ENCODE measurements at regions not wholly inside any gene's neighbourhood (a gene's known extent, or its start where the extent isn't known, plus 50 kb on each side); places are given as distances from the start of the nearest gene placed in this dataset.

- H3K27ac Mint-ChIP-seq = no peak overlapping the region
- no peak overlapping the region for H3K4me3 Mint-ChIP-seq (ENCODE audit: low read depth)
- H3K4me1 Mint-ChIP-seq (ENCODE audit: low read depth) = no peaks in the 10 kb centered on the region
- no peaks in the 10 kb centered on the region for H3K36me3 Mint-ChIP-seq (ENCODE audit: low read depth)
- no peaks in the 10 kb centered on the region for H3K27me3 Mint-ChIP-seq (ENCODE audit: low read depth)
- intact Hi-C loops (cut with micrococcal nuclease) = no loop called here
- peaks cover 15% of the 10 kb centered on the region for H3K9me3 Mint-ChIP-seq
- no peak for DNase-seq (ENCODE audit: low spot score)
Measured at GRCh38 chr10:2714597-2714996, 352.8 kb upstream of the PFKP start.

GRCh38 chr10:2703953-2704352 is 363.4 kb upstream of the PFKP start:
- H3K27me3 Mint-ChIP-seq (ENCODE audit: low read depth) = no peaks in the 10 kb centered on the region
- DNase-seq (ENCODE audit: low spot score) = no peak
- H3K4me3 Mint-ChIP-seq (ENCODE audit: low read depth) = no peak overlapping the region
- no peaks in the 10 kb centered on the region for H3K9me3 Mint-ChIP-seq
- intact Hi-C loops (cut with micrococcal nuclease) = no loop called here
- no peaks in the 10 kb centered on the region for H3K36me3 Mint-ChIP-seq (ENCODE audit: low read depth)
- H3K4me1 Mint-ChIP-seq (ENCODE audit: low read depth) = no peaks in the 10 kb centered on the region
- no peak overlapping the region for H3K27ac Mint-ChIP-seq

GRCh38 chr10:2701802-2702201 is 365.5 kb upstream of the PFKP start:
- intact Hi-C loops (cut with micrococcal nuclease) = no loop called here
- H3K27me3 Mint-ChIP-seq (ENCODE audit: low read depth) = no peaks in the 10 kb centered on the region
- H3K4me1 Mint-ChIP-seq (ENCODE audit: low read depth) = no peaks in the 10 kb centered on the region
- H3K4me3 Mint-ChIP-seq (ENCODE audit: low read depth) = no peak overlapping the region
- no peaks in the 10 kb centered on the region for H3K9me3 Mint-ChIP-seq
- DNase-seq (ENCODE audit: low spot score) = no peak
- no peaks in the 10 kb centered on the region for H3K36me3 Mint-ChIP-seq (ENCODE audit: low read depth)
- no peak overlapping the region for H3K27ac Mint-ChIP-seq

GRCh38 chr10:2700626-2701305 is 366.6 kb upstream of the PFKP start:
- Mint-ChIP-seq H3K4me1 (ENCODE audit: low read depth) (no peaks in the 10 kb centered on the region), H3K27ac (no peak overlapping the region), H3K9me3 (no peaks in the 10 kb centered on the region), H3K27me3 (ENCODE audit: low read depth) (no peaks in the 10 kb centered on the region), H3K4me3 (ENCODE audit: low read depth) (no peak overlapping the region), H3K36me3 (ENCODE audit: low read depth) (no peaks in the 10 kb centered on the region)
- intact Hi-C loops (cut with micrococcal nuclease) = no loop called here
- DNase-seq (ENCODE audit: low spot score) = no peak

GRCh38 chr10:2688958-2689357 is 378.4 kb upstream of the PFKP start:
- no peak for DNase-seq (ENCODE audit: low spot score)
- no peaks in the 10 kb centered on the region for H3K36me3 Mint-ChIP-seq (ENCODE audit: low read depth)
- no peaks in the 10 kb centered on the region for H3K27me3 Mint-ChIP-seq (ENCODE audit: low read depth)
- no peaks in the 10 kb centered on the region for H3K9me3 Mint-ChIP-seq
- H3K4me3 Mint-ChIP-seq (ENCODE audit: low read depth) = no peak overlapping the region
- H3K27ac Mint-ChIP-seq = no peak overlapping the region
- H3K4me1 Mint-ChIP-seq (ENCODE audit: low read depth) = no peaks in the 10 kb centered on the region
- intact Hi-C loops (cut with micrococcal nuclease) = no loop called here

- intact Hi-C loops (cut with micrococcal nuclease) = no loop called here
- Mint-ChIP-seq H3K36me3 (ENCODE audit: low read depth) (no peaks in the 10 kb centered on the region), H3K9me3 (no peaks in the 10 kb centered on the region), H3K27me3 (ENCODE audit: low read depth) (no peaks in the 10 kb centered on the region), H3K4me1 (ENCODE audit: low read depth) (no peaks in the 10 kb centered on the region), H3K27ac (no peak overlapping the region), H3K4me3 (ENCODE audit: low read depth) (no peak overlapping the region)
- no peak for DNase-seq (ENCODE audit: low spot score)
Measured at GRCh38 chr10:2686691-2687090, 380.7 kb upstream of the PFKP start.

- intact Hi-C loops (cut with micrococcal nuclease) = no loop called here
- Mint-ChIP-seq H3K27me3 (ENCODE audit: low read depth) (no peaks in the 10 kb centered on the region), H3K4me1 (ENCODE audit: low read depth) (no peaks in the 10 kb centered on the region), H3K4me3 (ENCODE audit: low read depth) (no peak overlapping the region), H3K9me3 (no peaks in the 10 kb centered on the region), H3K27ac (no peak overlapping the region), H3K36me3 (ENCODE audit: low read depth) (no peaks in the 10 kb centered on the region)
- DNase-seq (ENCODE audit: low spot score) = no peak
Measured at GRCh38 chr10:2682491-2682890, 384.9 kb upstream of the PFKP start.

GRCh38 chr10:2681891-2682290 is 385.5 kb upstream of the PFKP start:
- intact Hi-C loops (cut with micrococcal nuclease) = no loop called here
- H3K27ac Mint-ChIP-seq = no peak overlapping the region
- no peaks in the 10 kb centered on the region for H3K4me1 Mint-ChIP-seq (ENCODE audit: low read depth)
- no peak overlapping the region for H3K4me3 Mint-ChIP-seq (ENCODE audit: low read depth)
- no peaks in the 10 kb centered on the region for H3K27me3 Mint-ChIP-seq (ENCODE audit: low read depth)
- no peaks in the 10 kb centered on the region for H3K36me3 Mint-ChIP-seq (ENCODE audit: low read depth)
- no peaks in the 10 kb centered on the region for H3K9me3 Mint-ChIP-seq
- no peak for DNase-seq (ENCODE audit: low spot score)

GRCh38 chr10:2680821-2681220 is 386.5 kb upstream of the PFKP start:
- no peak for DNase-seq (ENCODE audit: low spot score)
- Mint-ChIP-seq H3K27ac (no peak overlapping the region), H3K4me1 (ENCODE audit: low read depth) (no peaks in the 10 kb centered on the region), H3K4me3 (ENCODE audit: low read depth) (no peak overlapping the region), H3K9me3 (no peaks in the 10 kb centered on the region), H3K36me3 (ENCODE audit: low read depth) (no peaks in the 10 kb centered on the region), H3K27me3 (ENCODE audit: low read depth) (no peaks in the 10 kb centered on the region)
- intact Hi-C loops (cut with micrococcal nuclease) = no loop called here

- Mint-ChIP-seq H3K9me3 (no peaks in the 10 kb centered on the region), H3K27ac (no peak overlapping the region), H3K36me3 (ENCODE audit: low read depth) (no peaks in the 10 kb centered on the region), H3K27me3 (ENCODE audit: low read depth) (no peaks in the 10 kb centered on the region), H3K4me3 (ENCODE audit: low read depth) (no peak overlapping the region), H3K4me1 (ENCODE audit: low read depth) (no peaks in the 10 kb centered on the region)
- intact Hi-C loops (cut with micrococcal nuclease) = no loop called here
- DNase-seq (ENCODE audit: low spot score) = no peak
Measured at GRCh38 chr10:2679646-2680045, 387.7 kb upstream of the PFKP start.

- Mint-ChIP-seq H3K36me3 (ENCODE audit: low read depth) (no peaks in the 10 kb centered on the region), H3K27me3 (ENCODE audit: low read depth) (no peaks in the 10 kb centered on the region), H3K4me3 (ENCODE audit: low read depth) (no peak overlapping the region), H3K9me3 (no peaks in the 10 kb centered on the region), H3K27ac (no peak overlapping the region), H3K4me1 (ENCODE audit: low read depth) (no peaks in the 10 kb centered on the region)
- DNase-seq (ENCODE audit: low spot score) = no peak
- intact Hi-C loops (cut with micrococcal nuclease) = no loop called here
Measured at GRCh38 chr10:2676455-2676854, 390.9 kb upstream of the PFKP start.

GRCh38 chr10:2674451-2674850 is 392.9 kb upstream of the PFKP start:
- Mint-ChIP-seq H3K9me3 (no peaks in the 10 kb centered on the region), H3K27me3 (ENCODE audit: low read depth) (no peaks in the 10 kb centered on the region), H3K36me3 (ENCODE audit: low read depth) (no peaks in the 10 kb centered on the region), H3K4me3 (ENCODE audit: low read depth) (no peak overlapping the region), H3K27ac (no peak overlapping the region), H3K4me1 (ENCODE audit: low read depth) (no peaks in the 10 kb centered on the region)
- no peak for DNase-seq (ENCODE audit: low spot score)
- intact Hi-C loops (cut with micrococcal nuclease) = no loop called here

- H3K4me3 Mint-ChIP-seq (ENCODE audit: low read depth) = no peak overlapping the region
- no peaks in the 10 kb centered on the region for H3K27me3 Mint-ChIP-seq (ENCODE audit: low read depth)
- no peak for DNase-seq (ENCODE audit: low spot score)
- no peaks in the 10 kb centered on the region for H3K9me3 Mint-ChIP-seq
- no peaks in the 10 kb centered on the region for H3K4me1 Mint-ChIP-seq (ENCODE audit: low read depth)
- intact Hi-C loops (cut with micrococcal nuclease) = no loop called here
- H3K36me3 Mint-ChIP-seq (ENCODE audit: low read depth) = no peaks in the 10 kb centered on the region
- no peak overlapping the region for H3K27ac Mint-ChIP-seq
Measured at GRCh38 chr10:2670864-2671263, 396.5 kb upstream of the PFKP start.

GRCh38 chr10:2665772-2666171 is 401.6 kb upstream of the PFKP start:
- H3K27ac Mint-ChIP-seq = no peak overlapping the region
- no peaks in the 10 kb centered on the region for H3K27me3 Mint-ChIP-seq (ENCODE audit: low read depth)
- no peak overlapping the region for H3K4me3 Mint-ChIP-seq (ENCODE audit: low read depth)
- H3K36me3 Mint-ChIP-seq (ENCODE audit: low read depth) = no peaks in the 10 kb centered on the region
- H3K4me1 Mint-ChIP-seq (ENCODE audit: low read depth) = no peaks in the 10 kb centered on the region
- no peak for DNase-seq (ENCODE audit: low spot score)
- intact Hi-C loops (cut with micrococcal nuclease) = no loop called here
- no peaks in the 10 kb centered on the region for H3K9me3 Mint-ChIP-seq
